ENCODE measurements at regions not wholly inside any gene's neighbourhood (a gene's known extent, or its start where the extent isn't known, plus 50 kb on each side); places are given as distances from the start of the nearest gene placed in this dataset.

GRCh38 chrX:137354851-137355250, 211.1 kb upstream of the ZIC3 start:
- no peak overlapping the region for H3K27ac ChIP-seq (replicated peaks)
- intact Hi-C loops (cut with micrococcal nuclease), result no loop called here
- no peaks in the 10 kb centered on the region for H3K36me3 ChIP-seq
- no peaks in the 10 kb centered on the region for H3K9me3 ChIP-seq (replicated peaks)
- no peak for DNase-seq
- no peaks in the 10 kb centered on the region for H3K27me3 ChIP-seq (ENCODE audit: low read depth)
- H3K4me3 ChIP-seq, result no peak overlapping the region
- no peaks in the 10 kb centered on the region for H3K4me1 ChIP-seq
- no peak for TF ChIP-seq CTCF (IDR thresholded peaks at IDR 0.05; ENCODE audit: borderline replicate concordance)

- Histone ChIP-seq H3K4me3 (no peak overlapping the region), H3K4me1 (no peaks in the 10 kb centered on the region), H3K36me3 (no peaks in the 10 kb centered on the region), H3K27me3 (ENCODE audit: low read depth) (no peaks in the 10 kb centered on the region), H3K27ac (replicated peaks) (no peak overlapping the region), H3K9me3 (replicated peaks) (no peaks in the 10 kb centered on the region)
- TF ChIP-seq CTCF (IDR thresholded peaks at IDR 0.05; ENCODE audit: borderline replicate concordance), result no peak
- DNase-seq, result no peak
- intact Hi-C loops (cut with micrococcal nuclease), result no loop called here
Observed at GRCh38 chrX:137353404-137353803, 212.5 kb upstream of the ZIC3 start.

- H3K36me3 ChIP-seq, result no peaks in the 10 kb centered on the region
- no peak for TF ChIP-seq CTCF (IDR thresholded peaks at IDR 0.05; ENCODE audit: borderline replicate concordance)
- DNase-seq, result no peak
Observed at GRCh38 chrX:137352101-137352660, 213.7 kb upstream of the ZIC3 start.

GRCh38 chrX:137342969-137343368, 223.0 kb upstream of the ZIC3 start:
- Histone ChIP-seq H3K9me3 (replicated peaks) (no peaks in the 10 kb centered on the region), H3K4me1 (no peaks in the 10 kb centered on the region), H3K27me3 (ENCODE audit: low read depth) (no peaks in the 10 kb centered on the region), H3K27ac (replicated peaks) (no peak overlapping the region), H3K4me3 (no peak overlapping the region), H3K36me3 (no peaks in the 10 kb centered on the region)
- TF ChIP-seq CTCF (IDR thresholded peaks at IDR 0.05; ENCODE audit: borderline replicate concordance), result no peak
- intact Hi-C loops (cut with micrococcal nuclease), result no loop called here
- no peak for DNase-seq

More at GRCh38 chrX:137352101-137352660, 213.7 kb upstream of the ZIC3 start:
- intact Hi-C loops (cut with micrococcal nuclease), result no loop called here
- H3K4me1 ChIP-seq, result no peaks in the 10 kb centered on the region
- no peaks in the 10 kb centered on the region for H3K9me3 ChIP-seq (replicated peaks)
- H3K27me3 ChIP-seq (ENCODE audit: low read depth), result no peaks in the 10 kb centered on the region
- no peak overlapping the region for H3K27ac ChIP-seq (replicated peaks)
- H3K4me3 ChIP-seq, result no peak overlapping the region

GRCh38 chrX:137313627-137314026, 252.3 kb upstream of the ZIC3 start:
- TF ChIP-seq CTCF (IDR thresholded peaks at IDR 0.05; ENCODE audit: borderline replicate concordance), result no peak
- Histone ChIP-seq H3K36me3 (no peaks in the 10 kb centered on the region), H3K27ac (replicated peaks) (no peak overlapping the region), H3K27me3 (ENCODE audit: low read depth) (no peaks in the 10 kb centered on the region), H3K9me3 (replicated peaks) (no peaks in the 10 kb centered on the region), H3K4me3 (no peak overlapping the region), H3K4me1 (no peaks in the 10 kb centered on the region)
- intact Hi-C loops (cut with micrococcal nuclease), result no loop called here
- no peak for DNase-seq

Data from left ventricle myocardium inferior (tissue), 1 donor.